ENCODE measurements at regions not wholly inside any gene's neighbourhood (a gene's known extent, or its start where the extent isn't known, plus 50 kb on each side); places are given as distances from the start of the nearest gene placed in this dataset.
A peak's percentile ranks its signal among the peaks of the same experiment; 100 is the strongest.

DNA sequence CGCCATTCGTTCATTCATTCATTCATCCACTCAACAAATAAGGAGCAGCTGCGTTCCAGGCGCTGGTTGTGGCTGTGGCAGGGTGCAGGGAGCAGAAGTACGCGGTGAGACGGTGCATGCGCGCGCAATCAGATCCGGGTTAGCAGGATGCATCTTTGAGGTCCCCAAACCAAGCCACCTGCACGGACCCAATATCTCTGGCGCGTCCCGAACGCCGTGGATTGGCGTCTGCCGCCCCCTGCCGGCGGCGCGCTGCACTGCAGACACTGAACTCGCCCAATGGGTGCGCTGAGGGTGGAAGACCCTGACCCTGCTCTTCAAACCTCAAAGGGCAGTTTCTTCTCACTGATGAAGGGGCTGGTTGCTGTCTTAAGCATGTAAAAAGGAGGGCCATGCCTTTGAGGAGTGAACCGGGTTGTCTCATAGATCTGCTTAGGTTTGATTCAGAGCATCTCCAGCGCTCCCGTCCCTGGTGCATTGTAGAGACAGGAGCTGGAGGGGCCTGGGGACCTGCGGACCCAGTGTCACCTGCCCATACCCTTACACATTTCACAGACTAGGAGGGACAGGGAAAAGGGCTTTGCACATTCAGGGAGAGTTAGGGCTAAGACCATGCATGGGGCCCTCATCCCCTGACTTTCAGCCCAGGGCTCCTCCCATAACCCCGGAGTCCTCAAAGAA is 102.5 kb downstream of the RAMP3 start:
- TF ChIP-seq, protein P1, sequence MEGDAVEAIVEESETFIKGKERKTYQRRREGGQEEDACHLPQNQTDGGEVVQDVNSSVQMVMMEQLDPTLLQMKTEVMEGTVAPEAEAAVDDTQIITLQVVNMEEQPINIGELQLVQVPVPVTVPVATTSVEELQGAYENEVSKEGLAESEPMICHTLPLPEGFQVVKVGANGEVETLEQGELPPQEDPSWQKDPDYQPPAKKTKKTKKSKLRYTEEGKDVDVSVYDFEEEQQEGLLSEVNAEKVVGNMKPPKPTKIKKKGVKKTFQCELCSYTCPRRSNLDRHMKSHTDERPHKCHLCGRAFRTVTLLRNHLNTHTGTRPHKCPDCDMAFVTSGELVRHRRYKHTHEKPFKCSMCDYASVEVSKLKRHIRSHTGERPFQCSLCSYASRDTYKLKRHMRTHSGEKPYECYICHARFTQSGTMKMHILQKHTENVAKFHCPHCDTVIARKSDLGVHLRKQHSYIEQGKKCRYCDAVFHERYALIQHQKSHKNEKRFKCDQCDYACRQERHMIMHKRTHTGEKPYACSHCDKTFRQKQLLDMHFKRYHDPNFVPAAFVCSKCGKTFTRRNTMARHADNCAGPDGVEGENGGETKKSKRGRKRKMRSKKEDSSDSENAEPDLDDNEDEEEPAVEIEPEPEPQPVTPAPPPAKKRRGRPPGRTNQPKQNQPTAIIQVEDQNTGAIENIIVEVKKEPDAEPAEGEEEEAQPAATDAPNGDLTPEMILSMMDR (conservative IDR thresholded peaks at IDR 0.05; ENCODE audit: low read depth, low read length): peak; percentile 87
- TF ChIP-seq POLR2A (IDR thresholded peaks at IDR 0.05; ENCODE audit: low read depth, low read length): no peak
- TF ChIP-seq, protein P2, sequence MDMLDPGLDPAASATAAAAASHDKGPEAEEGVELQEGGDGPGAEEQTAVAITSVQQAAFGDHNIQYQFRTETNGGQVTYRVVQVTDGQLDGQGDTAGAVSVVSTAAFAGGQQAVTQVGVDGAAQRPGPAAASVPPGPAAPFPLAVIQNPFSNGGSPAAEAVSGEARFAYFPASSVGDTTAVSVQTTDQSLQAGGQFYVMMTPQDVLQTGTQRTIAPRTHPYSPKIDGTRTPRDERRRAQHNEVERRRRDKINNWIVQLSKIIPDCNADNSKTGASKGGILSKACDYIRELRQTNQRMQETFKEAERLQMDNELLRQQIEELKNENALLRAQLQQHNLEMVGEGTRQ (IDR thresholded peaks at IDR 0.05; ENCODE audit: low read depth, low read length): no peak
- TF ChIP-seq, protein P3, sequence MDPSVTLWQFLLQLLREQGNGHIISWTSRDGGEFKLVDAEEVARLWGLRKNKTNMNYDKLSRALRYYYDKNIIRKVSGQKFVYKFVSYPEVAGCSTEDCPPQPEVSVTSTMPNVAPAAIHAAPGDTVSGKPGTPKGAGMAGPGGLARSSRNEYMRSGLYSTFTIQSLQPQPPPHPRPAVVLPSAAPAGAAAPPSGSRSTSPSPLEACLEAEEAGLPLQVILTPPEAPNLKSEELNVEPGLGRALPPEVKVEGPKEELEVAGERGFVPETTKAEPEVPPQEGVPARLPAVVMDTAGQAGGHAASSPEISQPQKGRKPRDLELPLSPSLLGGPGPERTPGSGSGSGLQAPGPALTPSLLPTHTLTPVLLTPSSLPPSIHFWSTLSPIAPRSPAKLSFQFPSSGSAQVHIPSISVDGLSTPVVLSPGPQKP (IDR thresholded peaks at IDR 0.05; ENCODE audit: borderline replicate concordance, low read depth, low read length): no peak
